ENCODE measurements at regions not wholly inside any gene's neighbourhood (a gene's known extent, or its start where the extent isn't known, plus 50 kb on each side); places are given as distances from the start of the nearest gene placed in this dataset.

DNA sequence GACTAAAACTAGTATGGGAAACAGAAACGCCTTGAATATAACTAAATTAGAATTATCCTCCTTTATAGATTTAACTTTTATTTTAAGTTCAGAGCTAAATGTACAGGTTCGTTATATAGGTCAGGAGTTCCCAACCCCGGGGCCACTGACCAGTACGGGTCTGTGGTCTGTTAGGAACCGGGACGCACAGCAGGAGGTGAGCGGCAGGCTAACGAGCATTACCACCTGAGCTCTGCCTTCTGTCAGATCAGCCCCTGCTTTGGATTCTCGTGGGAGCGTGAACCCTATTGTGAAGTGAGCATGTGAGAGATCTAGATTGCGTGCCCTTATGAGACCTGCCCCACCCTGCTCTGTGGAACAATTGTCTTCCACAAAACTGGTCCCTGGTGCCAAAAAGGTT is 51.0 kb downstream of the FAT4 start:
- intact Hi-C loops (cut with micrococcal nuclease): no loop called here
- Mint-ChIP-seq H3K4me3 (no peak overlapping the region), H3K36me3 (ENCODE audit: low read depth) (no peaks in the 10 kb centered on the region), H3K27me3 (no peaks in the 10 kb centered on the region), H3K27ac (no peak overlapping the region), H3K4me1 (ENCODE audit: low read depth) (no peaks in the 10 kb centered on the region), H3K9me3 (no peaks in the 10 kb centered on the region)

DNA sequence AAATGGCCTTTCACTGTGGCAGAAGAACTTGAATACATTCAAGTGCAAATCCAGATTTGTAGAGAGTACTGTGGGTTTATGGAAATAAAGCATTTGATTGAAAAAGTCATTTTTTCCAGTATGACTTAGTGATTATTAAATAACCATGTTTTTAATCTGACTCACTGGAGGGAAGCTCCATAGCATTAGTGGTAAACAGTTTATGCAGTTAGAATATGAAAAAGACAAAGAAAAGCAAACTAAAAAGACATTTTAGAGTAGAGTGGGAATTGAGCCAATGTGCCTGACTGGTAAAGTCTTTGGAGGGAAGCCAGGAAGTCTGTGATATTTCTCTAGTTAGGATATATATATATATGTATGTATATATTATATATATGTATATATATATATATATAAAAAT is 53.4 kb downstream of the FAT4 start:
- no peaks in the 10 kb centered on the region for H3K36me3 Mint-ChIP-seq (ENCODE audit: low read depth)
- intact Hi-C loops (cut with micrococcal nuclease): no loop called here
- no peaks in the 10 kb centered on the region for H3K9me3 Mint-ChIP-seq
- H3K27ac Mint-ChIP-seq: no peak overlapping the region
- H3K27me3 Mint-ChIP-seq: no peaks in the 10 kb centered on the region
- no peak overlapping the region for H3K4me3 Mint-ChIP-seq
- no peaks in the 10 kb centered on the region for H3K4me1 Mint-ChIP-seq (ENCODE audit: low read depth)

DNA sequence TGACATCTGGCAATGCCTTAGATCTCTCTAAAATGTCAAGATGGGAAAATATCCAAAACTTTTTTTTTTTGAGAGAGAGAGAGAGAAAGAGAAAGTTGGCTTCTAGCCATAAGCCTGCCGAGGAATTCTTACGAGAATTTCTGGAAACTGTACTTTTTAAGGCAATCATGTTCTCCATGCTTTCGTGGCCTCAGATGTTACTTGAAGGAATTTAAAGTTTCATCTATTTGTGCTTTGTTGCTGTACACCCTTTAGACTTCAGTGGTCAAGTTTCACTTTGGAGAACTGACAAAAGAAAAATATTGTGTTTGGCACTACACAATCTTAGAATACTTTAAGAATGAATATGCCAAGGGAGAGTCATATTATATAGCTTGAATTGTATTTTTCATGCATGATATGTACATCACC is 53.9 kb downstream of the FAT4 start:
- Mint-ChIP-seq H3K4me1 (ENCODE audit: low read depth) (no peaks in the 10 kb centered on the region), H3K9me3 (no peaks in the 10 kb centered on the region), H3K36me3 (ENCODE audit: low read depth) (no peaks in the 10 kb centered on the region), H3K4me3 (no peak overlapping the region), H3K27me3 (no peaks in the 10 kb centered on the region), H3K27ac (no peak overlapping the region)
- intact Hi-C loops (cut with micrococcal nuclease): no loop called here

DNA sequence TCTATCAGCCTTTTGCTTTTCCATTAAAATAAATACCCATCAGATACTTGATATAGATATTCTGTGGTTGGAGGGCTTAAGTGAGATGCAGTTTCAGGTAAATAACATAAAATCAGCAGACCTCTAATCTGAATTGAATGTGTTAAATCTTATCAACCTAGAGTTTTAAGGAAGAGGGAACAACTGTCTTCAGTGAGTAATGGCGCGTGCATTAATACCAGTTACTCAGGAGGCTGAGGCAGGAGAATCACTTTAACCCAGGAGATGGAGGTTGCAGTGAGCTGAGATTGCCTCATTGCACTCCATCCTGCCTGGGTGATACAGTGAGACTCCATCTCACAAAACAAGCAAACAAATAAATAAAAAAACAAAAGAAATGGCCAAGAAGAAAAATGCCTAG is 54.3 kb downstream of the FAT4 start:
- H3K27me3 Mint-ChIP-seq: no peaks in the 10 kb centered on the region
- intact Hi-C loops (cut with micrococcal nuclease): no loop called here

DNA sequence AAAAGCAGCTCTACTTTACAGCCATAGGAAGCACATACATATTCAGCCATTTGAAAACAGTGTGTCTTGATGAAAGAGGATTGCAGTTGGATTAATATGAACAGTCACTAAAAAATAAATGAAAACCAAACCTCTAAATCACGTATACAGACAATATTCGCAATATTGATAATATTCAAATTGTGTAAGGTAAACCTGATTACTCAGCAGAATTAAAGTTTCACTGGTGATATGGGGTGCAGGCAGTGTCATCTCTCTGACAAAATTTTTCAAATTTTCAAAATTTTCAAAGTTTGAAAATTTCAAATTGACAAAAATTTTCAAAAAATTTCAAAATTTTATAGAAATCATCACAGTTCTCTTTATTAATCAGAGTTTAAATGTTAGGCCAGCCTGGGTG is 55.7 kb downstream of the FAT4 start:
- Mint-ChIP-seq H3K27me3 (no peaks in the 10 kb centered on the region), H3K4me3 (no peak overlapping the region), H3K4me1 (ENCODE audit: low read depth) (no peaks in the 10 kb centered on the region), H3K36me3 (ENCODE audit: low read depth) (no peaks in the 10 kb centered on the region), H3K9me3 (no peaks in the 10 kb centered on the region), H3K27ac (no peak overlapping the region)
- intact Hi-C loops (cut with micrococcal nuclease): no loop called here

More for the DNA sequence above, 54.3 kb downstream of the FAT4 start:
- no peaks in the 10 kb centered on the region for H3K4me1 Mint-ChIP-seq (ENCODE audit: low read depth)
- H3K9me3 Mint-ChIP-seq: no peaks in the 10 kb centered on the region
- H3K36me3 Mint-ChIP-seq (ENCODE audit: low read depth): no peaks in the 10 kb centered on the region
- no peak overlapping the region for H3K4me3 Mint-ChIP-seq
- H3K27ac Mint-ChIP-seq: no peak overlapping the region

DNA sequence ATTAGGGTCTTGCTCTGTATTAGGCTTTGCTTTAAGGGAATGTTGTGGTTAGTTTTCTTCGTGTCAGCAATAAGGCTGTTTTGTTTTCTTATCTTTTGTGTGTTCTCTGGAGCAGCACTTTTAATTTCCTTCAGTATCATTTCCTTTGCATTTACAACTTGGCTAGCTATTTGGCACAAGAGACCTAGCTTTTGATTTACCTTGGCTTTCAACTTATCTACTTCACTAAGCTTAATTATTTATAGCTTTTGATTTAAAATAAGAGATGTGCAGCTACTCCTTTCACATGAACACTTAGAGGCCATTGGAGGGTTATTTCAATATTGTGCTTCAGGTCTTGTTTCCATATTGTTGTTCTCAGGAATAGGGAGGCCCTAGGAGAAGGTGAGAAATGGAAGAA is 68.2 kb downstream of the FAT4 start:
- no peak overlapping the region for H3K27ac Mint-ChIP-seq
- no peaks in the 10 kb centered on the region for H3K4me1 Mint-ChIP-seq (ENCODE audit: low read depth)
- no peaks in the 10 kb centered on the region for H3K9me3 Mint-ChIP-seq
- H3K27me3 Mint-ChIP-seq: no peaks in the 10 kb centered on the region
- H3K36me3 Mint-ChIP-seq (ENCODE audit: low read depth): no peaks in the 10 kb centered on the region
- no peak overlapping the region for H3K4me3 Mint-ChIP-seq
- intact Hi-C loops (cut with micrococcal nuclease): no loop called here

DNA sequence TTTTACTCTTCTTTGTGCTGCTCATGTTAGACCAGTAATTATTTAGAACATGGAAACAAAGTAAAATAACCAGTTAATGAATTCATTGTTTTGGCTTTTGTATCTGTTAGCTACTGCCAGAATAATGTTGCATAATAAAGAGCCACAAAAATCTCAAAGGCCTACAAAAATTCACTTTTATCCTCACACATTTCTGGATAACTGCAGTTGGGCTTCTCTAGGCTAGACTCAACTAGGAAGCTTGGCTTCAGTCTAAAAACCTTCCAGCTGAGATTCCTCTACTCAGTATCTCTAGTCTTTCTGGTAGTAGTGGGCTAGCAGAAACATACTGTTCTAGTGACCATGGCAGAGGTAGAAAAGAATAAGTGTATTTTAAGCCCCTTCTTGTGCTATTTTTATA is 73.0 kb downstream of the FAT4 start:
- no peak overlapping the region for H3K27ac Mint-ChIP-seq
- H3K36me3 Mint-ChIP-seq (ENCODE audit: low read depth): no peaks in the 10 kb centered on the region
- H3K9me3 Mint-ChIP-seq: no peaks in the 10 kb centered on the region
- H3K4me1 Mint-ChIP-seq (ENCODE audit: low read depth): no peaks in the 10 kb centered on the region
- no peaks in the 10 kb centered on the region for H3K27me3 Mint-ChIP-seq
- intact Hi-C loops (cut with micrococcal nuclease): no loop called here
- H3K4me3 Mint-ChIP-seq: no peak overlapping the region

DNA sequence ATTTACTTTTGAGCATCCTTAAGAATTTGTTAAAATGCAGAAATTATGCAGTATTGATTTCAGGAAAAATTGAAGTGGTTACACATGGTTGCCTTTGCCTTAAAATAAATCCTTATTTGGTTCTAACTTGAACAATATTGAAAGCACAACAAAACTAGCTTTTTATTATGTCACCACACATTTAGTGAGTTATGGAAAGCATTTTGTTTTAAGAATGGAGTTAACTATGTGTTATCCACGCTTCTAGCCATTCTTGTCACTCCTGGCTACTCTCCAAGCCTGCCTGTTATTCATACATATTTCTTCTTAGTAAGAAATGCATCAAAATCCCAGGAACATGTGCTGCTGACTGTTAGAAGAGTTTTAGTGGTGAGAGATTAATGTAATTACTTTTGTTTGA is 73.9 kb downstream of the FAT4 start:
- no peaks in the 10 kb centered on the region for H3K36me3 Mint-ChIP-seq (ENCODE audit: low read depth)
- no peaks in the 10 kb centered on the region for H3K9me3 Mint-ChIP-seq
- no peaks in the 10 kb centered on the region for H3K27me3 Mint-ChIP-seq
- H3K4me3 Mint-ChIP-seq: no peak overlapping the region
- intact Hi-C loops (cut with micrococcal nuclease): no loop called here
- H3K4me1 Mint-ChIP-seq (ENCODE audit: low read depth): no peaks in the 10 kb centered on the region
- no peak overlapping the region for H3K27ac Mint-ChIP-seq

DNA sequence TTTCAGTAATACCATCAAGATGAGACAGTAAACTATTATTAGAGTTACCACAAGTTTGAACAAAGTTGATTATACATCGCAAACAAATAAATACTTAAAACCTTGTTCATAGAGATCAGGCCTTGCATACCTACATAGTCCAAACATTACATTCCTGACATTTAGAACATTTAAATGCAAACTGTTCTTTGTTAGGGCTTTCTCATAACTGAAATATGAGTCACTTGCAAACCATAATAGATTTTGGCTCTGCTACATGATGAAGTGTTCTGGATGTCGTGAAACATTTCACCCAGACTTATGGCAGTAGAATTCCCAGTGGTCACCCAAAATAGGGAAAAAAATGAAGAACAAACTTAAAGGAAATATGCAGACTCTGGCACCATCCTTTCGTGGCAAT is 75.0 kb downstream of the FAT4 start:
- intact Hi-C loops (cut with micrococcal nuclease): no loop called here
- Mint-ChIP-seq H3K27ac (no peak overlapping the region), H3K4me1 (ENCODE audit: low read depth) (no peaks in the 10 kb centered on the region), H3K9me3 (no peaks in the 10 kb centered on the region), H3K36me3 (ENCODE audit: low read depth) (no peaks in the 10 kb centered on the region), H3K4me3 (no peak overlapping the region), H3K27me3 (no peaks in the 10 kb centered on the region)

DNA sequence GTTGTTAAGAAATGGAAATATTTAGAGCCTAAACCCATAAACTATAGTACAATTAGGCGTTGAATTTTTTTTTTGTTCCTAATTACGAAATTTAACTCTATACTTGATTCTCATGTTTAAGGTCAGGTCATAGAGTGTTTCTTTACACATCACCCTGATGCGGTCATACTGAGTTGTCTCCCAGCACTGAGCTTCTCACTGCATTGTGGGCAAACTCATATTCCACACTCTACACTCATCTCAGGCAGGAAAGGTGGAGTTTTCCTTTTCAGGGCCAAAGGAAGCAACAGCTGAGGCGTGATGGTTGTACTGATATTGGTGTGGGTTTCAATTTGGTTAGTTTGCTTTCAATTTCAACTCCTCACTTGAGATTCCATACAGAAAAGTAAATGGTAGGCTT is 75.4 kb downstream of the FAT4 start:
- no peak overlapping the region for H3K27ac Mint-ChIP-seq
- no peaks in the 10 kb centered on the region for H3K9me3 Mint-ChIP-seq
- no peaks in the 10 kb centered on the region for H3K4me1 Mint-ChIP-seq (ENCODE audit: low read depth)
- H3K4me3 Mint-ChIP-seq: no peak overlapping the region
- no peaks in the 10 kb centered on the region for H3K36me3 Mint-ChIP-seq (ENCODE audit: low read depth)
- intact Hi-C loops (cut with micrococcal nuclease): no loop called here
- H3K27me3 Mint-ChIP-seq: no peaks in the 10 kb centered on the region

DNA sequence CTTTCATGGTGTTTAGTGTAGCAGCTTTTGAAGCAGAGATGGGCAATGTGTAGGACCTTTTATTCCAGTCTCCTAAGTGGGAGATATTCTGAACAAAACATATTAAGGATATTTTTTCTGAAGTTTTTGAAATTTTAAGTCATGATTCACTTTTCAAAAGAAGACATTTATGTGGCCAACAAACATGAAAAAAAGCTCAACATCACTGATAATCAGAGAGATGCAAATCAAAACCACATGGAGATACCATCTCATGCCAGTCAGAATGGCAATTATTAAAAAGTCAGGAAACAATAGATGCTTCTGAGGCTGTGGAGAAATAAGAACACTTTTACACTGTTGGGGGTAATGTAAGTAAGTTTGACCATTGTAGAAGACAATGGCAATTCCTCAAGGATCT is 76.0 kb downstream of the FAT4 start:
- Mint-ChIP-seq H3K4me3 (no peak overlapping the region), H3K9me3 (no peaks in the 10 kb centered on the region), H3K4me1 (ENCODE audit: low read depth) (no peaks in the 10 kb centered on the region), H3K27ac (no peak overlapping the region), H3K36me3 (ENCODE audit: low read depth) (no peaks in the 10 kb centered on the region), H3K27me3 (no peaks in the 10 kb centered on the region)
- intact Hi-C loops (cut with micrococcal nuclease): no loop called here

DNA sequence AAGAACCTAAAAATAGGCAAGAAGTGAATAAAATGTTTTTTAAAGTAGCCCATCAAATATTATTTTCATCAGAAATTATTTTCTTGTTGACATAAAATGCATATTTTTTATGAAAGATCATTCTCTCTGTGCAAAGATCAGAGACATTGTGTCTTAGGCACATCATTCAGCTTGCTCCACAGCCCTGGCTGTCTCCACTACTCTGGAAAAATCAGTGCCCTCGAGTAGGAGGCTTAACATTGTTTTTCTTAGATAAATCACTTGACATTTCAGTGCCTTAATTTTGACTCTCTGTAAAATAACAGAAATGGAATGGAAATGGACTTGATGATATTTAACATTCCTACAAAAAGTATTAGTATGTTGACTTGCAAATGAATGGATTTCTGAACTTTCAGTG is 77.9 kb downstream of the FAT4 start:
- no peaks in the 10 kb centered on the region for H3K27me3 Mint-ChIP-seq
- no peak overlapping the region for H3K4me3 Mint-ChIP-seq
- intact Hi-C loops (cut with micrococcal nuclease): no loop called here
- H3K9me3 Mint-ChIP-seq: no peaks in the 10 kb centered on the region
- no peak overlapping the region for H3K27ac Mint-ChIP-seq
- H3K4me1 Mint-ChIP-seq (ENCODE audit: low read depth): no peaks in the 10 kb centered on the region
- H3K36me3 Mint-ChIP-seq (ENCODE audit: low read depth): no peaks in the 10 kb centered on the region

DNA sequence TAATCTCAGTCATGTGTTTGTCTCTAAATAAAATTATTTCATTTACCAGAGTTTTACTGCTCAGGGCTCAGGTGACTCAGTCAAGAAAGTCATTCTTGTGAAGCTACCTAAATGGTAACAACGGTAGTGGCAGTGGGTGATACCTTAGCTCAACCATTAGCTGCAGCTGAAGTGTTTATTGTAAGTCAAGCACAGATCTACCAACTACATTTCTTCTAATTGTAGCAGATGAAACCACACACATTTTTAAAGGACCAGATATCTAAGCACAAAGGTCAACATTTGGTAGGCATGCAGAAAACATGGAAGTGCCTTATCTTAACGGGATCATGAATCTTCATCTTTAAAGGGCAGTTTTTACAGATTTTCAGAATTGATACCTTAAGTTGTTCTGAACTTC is 79.1 kb downstream of the FAT4 start:
- Mint-ChIP-seq H3K27me3 (no peaks in the 10 kb centered on the region), H3K36me3 (ENCODE audit: low read depth) (no peaks in the 10 kb centered on the region), H3K4me3 (no peak overlapping the region), H3K9me3 (no peaks in the 10 kb centered on the region), H3K27ac (no peak overlapping the region), H3K4me1 (ENCODE audit: low read depth) (no peaks in the 10 kb centered on the region)
- intact Hi-C loops (cut with micrococcal nuclease): no loop called here

DNA sequence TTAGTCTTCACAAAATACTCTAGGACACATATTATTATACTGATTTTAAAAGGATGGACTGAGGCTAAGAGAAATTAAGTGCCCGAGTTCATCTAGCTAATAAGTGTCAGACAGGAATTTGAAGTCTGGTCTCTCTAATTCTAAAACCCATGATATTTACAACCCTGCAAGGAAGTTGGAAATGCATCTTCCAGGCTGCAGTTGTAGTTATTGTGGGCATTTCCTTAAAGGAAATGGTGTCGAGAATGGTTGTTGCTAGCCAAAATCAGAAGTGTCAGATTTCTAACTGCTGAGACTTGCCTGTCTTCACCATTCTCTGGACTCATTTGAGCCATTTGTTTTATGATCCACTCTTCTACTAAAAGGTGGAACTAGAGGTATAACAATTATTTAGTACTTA is 82.5 kb downstream of the FAT4 start:
- H3K4me1 Mint-ChIP-seq (ENCODE audit: low read depth): no peaks in the 10 kb centered on the region
- intact Hi-C loops (cut with micrococcal nuclease): no loop called here
- no peak overlapping the region for H3K4me3 Mint-ChIP-seq
- H3K27me3 Mint-ChIP-seq: no peaks in the 10 kb centered on the region
- no peaks in the 10 kb centered on the region for H3K9me3 Mint-ChIP-seq
- no peaks in the 10 kb centered on the region for H3K36me3 Mint-ChIP-seq (ENCODE audit: low read depth)
- H3K27ac Mint-ChIP-seq: no peak overlapping the region

DNA sequence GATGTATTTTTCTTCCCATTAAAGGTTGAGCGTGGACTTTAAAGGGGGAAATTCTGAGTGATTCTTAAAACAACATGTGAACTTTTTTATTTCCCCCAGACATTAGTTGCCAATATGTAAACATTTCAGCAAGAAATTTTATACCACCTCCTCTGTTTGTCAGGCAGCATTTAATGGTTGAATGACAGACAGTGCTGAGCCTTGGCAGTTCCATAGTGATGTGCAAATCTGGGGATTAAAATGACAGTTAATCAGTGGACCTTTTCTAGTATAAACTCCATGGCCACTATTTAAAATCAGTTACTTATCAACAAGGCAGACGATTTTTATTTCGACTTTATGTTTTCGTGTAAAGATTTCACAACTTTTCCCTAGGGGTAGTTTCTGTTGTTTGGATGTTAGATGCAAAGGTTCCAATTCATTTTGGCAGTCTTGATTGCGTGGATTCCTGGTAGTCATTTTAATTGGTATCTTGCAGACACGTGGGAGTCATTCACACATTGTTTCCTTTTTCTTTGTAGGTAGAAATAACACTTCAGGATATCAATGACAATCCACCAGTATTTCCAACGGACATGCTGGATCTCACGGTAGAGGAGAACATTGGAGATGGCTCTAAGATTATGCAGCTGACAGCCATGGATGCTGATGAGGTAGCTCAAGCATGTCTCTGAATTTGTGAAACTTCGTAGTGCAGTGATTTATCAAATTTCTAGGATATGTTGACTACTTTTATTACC is 83.7 kb downstream of the FAT4 start:
- intact Hi-C loops (cut with micrococcal nuclease): no loop called here
- H3K4me1 Mint-ChIP-seq (ENCODE audit: low read depth): no peaks in the 10 kb centered on the region
- H3K9me3 Mint-ChIP-seq: no peaks in the 10 kb centered on the region
- H3K36me3 Mint-ChIP-seq (ENCODE audit: low read depth): no peaks in the 10 kb centered on the region
- no peak overlapping the region for H3K4me3 Mint-ChIP-seq
- H3K27me3 Mint-ChIP-seq: no peaks in the 10 kb centered on the region
- no peak overlapping the region for H3K27ac Mint-ChIP-seq

Data from dendritic cell treated with granulocyte-macrophage colony-stimulating factor and Interleukin-4, amounts not matched to agents 40 ng/mL and 50 ng/mL, for 4 days (primary cell).